DND-41 (cell line): ENCODE measurements at regions not wholly inside any gene's neighbourhood (a gene's known extent, or its start where the extent isn't known, plus 50 kb on each side); places are given as distances from the start of the nearest gene placed in this dataset.
"Not testable (repeated sequence)": the region's sequence is repeated elsewhere in the genome, so short reads cannot be mapped to it uniquely, and the experiment has no call there.

ENCODE experiments used
- ATAC-seq: fragments of 200-7000 bp; cut with Tn5 transposase; 3 replicates; pipeline ENCODE4 v1.9.1; 2021; ENCODE audit warnings: low read depth; ENCODE audit not compliant: insufficient read depth
- DNase-seq: peaks from one replicate; pipeline ENCODE4 v3.0.0-alpha.2; 2020
- H2AFZ ChIP-seq: 2 replicates; pipeline ENCODE4 v1.6.0; 2012; ENCODE audit warnings: low read depth, low read length
- H3K27ac ChIP-seq: 2 replicates; pipeline ENCODE4 v1.5.1; 2012; ENCODE audit warnings: low read length, inconsistent platforms
- H3K27me3 ChIP-seq: fragments of 200-600 bp; sonication (generic); 2 replicates; pipeline ENCODE4 v1.6.0; 2012; ENCODE audit warnings: low read length, mild to moderate bottlenecking, inconsistent platforms; ENCODE audit not compliant: insufficient read depth, poor library complexity
- H3K36me3 ChIP-seq: 2 replicates; pipeline ENCODE4 v1.5.1; 2012; ENCODE audit warnings: low read length, inconsistent platforms; ENCODE audit not compliant: insufficient read depth
- H3K4me1 ChIP-seq: 2 replicates; pipeline ENCODE4 v1.5.1; 2012; ENCODE audit warnings: mild to moderate bottlenecking, low read length; ENCODE audit not compliant: insufficient read depth
- H3K4me2 ChIP-seq: 2 replicates; pipeline ENCODE4 v1.6.0; 2012; ENCODE audit warnings: mild to moderate bottlenecking, moderate library complexity, low read length, inconsistent platforms; ENCODE audit not compliant: insufficient read depth
- H3K4me3 ChIP-seq, 2 experiments: fragments of 200-600 bp in 1 of 2; shearing (Covaris generic) in 1 of 2; 2 replicates each; pipeline ENCODE4 v1.5.1; 2012 to 2016; ENCODE audit warnings: inconsistent platforms in 2 of 2, low read length in 2 of 2, mild to moderate bottlenecking in 2 of 2, low read depth in 1 of 2, moderate library complexity in 1 of 2
- H3K79me2 ChIP-seq: 2 replicates; pipeline ENCODE4 v1.6.0; 2012; ENCODE audit warnings: low read length, inconsistent platforms; ENCODE audit not compliant: insufficient read depth
- H3K9ac ChIP-seq: 2 replicates; pipeline ENCODE4 v1.6.0; 2012; ENCODE audit warnings: low read depth, mild to moderate bottlenecking, inconsistent platforms, low read length, moderate library complexity
- H3K9me3 ChIP-seq: 2 replicates; pipeline ENCODE4 v1.5.1; 2012; ENCODE audit warnings: low read length, moderate library complexity, mild to moderate bottlenecking, inconsistent platforms; ENCODE audit not compliant: insufficient read depth, severe bottlenecking
- H4K20me1 ChIP-seq: 2 replicates; pipeline ENCODE4 v1.6.0; 2012; ENCODE audit warnings: low read length; ENCODE audit not compliant: insufficient read depth
- EZH2 ChIP-seq: IDR thresholded peaks from 3 replicates; pipeline ENCODE4 v1.6.1; 2012; ENCODE audit warnings: borderline replicate concordance, low read depth, mild to moderate bottlenecking, moderate library complexity, low read length, inconsistent platforms; ENCODE audit not compliant: severe bottlenecking
- TF ChIP-seq, protein P1 (sequence below): IDR thresholded peaks from 2 replicates; pipeline ENCODE4 v1.5.1; 2012; ENCODE audit warnings: borderline replicate concordance, low read length, moderate library complexity, mild to moderate bottlenecking; ENCODE audit not compliant: poor library complexity, severe bottlenecking; ENCODE audit errors: extremely low read depth

GRCh38 chr3:144487011-144487410 is 515.4 kb downstream of the DIPK2A start:
- H3K4me2 ChIP-seq, result no peak overlapping the region
- H3K4me1 ChIP-seq, result no peaks in the 10 kb centered on the region
- no peaks in the 10 kb centered on the region for H4K20me1 ChIP-seq
- no peak for ATAC-seq
- no peak overlapping the region for H3K9ac ChIP-seq
- H3K79me2 ChIP-seq, result no peaks in the 10 kb centered on the region
- no peak overlapping the region for H3K4me3 ChIP-seq
- no peaks in the 10 kb centered on the region for H3K9me3 ChIP-seq
- H3K27me3 ChIP-seq, result no peaks in the 10 kb centered on the region
- no peak for TF ChIP-seq EZH2
- TF ChIP-seq, protein P1, sequence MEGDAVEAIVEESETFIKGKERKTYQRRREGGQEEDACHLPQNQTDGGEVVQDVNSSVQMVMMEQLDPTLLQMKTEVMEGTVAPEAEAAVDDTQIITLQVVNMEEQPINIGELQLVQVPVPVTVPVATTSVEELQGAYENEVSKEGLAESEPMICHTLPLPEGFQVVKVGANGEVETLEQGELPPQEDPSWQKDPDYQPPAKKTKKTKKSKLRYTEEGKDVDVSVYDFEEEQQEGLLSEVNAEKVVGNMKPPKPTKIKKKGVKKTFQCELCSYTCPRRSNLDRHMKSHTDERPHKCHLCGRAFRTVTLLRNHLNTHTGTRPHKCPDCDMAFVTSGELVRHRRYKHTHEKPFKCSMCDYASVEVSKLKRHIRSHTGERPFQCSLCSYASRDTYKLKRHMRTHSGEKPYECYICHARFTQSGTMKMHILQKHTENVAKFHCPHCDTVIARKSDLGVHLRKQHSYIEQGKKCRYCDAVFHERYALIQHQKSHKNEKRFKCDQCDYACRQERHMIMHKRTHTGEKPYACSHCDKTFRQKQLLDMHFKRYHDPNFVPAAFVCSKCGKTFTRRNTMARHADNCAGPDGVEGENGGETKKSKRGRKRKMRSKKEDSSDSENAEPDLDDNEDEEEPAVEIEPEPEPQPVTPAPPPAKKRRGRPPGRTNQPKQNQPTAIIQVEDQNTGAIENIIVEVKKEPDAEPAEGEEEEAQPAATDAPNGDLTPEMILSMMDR, result no peak
- H3K27ac ChIP-seq, result no peak overlapping the region
- no peak overlapping the region for H2AFZ ChIP-seq
- H3K36me3 ChIP-seq, result no peaks in the 10 kb centered on the region
- no peak for DNase-seq

- TF ChIP-seq EZH2, result no peak
- TF ChIP-seq, protein P1, result no peak
Observed at GRCh38 chr3:144488927-144489326, 517.3 kb downstream of the DIPK2A start.

GRCh38 chr3:144491333-144491732 is 519.7 kb downstream of the DIPK2A start:
- DNase-seq (no peak), ATAC-seq (peak; percentile 37; the same call in 2 of the 3 replicates)
- H3K4me1 ChIP-seq, result no peaks in the 10 kb centered on the region
- H3K27ac ChIP-seq, result no peak overlapping the region
- H3K9ac ChIP-seq, result no peak overlapping the region
- H2AFZ ChIP-seq, result no peak overlapping the region
- no peaks in the 10 kb centered on the region for H3K9me3 ChIP-seq
- TF ChIP-seq, protein P1, result no peak
- TF ChIP-seq EZH2, result no peak
- no peaks in the 10 kb centered on the region for H3K36me3 ChIP-seq
- no peak overlapping the region for H3K4me2 ChIP-seq
- no peaks in the 10 kb centered on the region for H3K79me2 ChIP-seq
- H3K27me3 ChIP-seq, result no peaks in the 10 kb centered on the region
- H4K20me1 ChIP-seq, result no peaks in the 10 kb centered on the region
- no peak overlapping the region for H3K4me3 ChIP-seq

More at GRCh38 chr3:144488927-144489326, 517.3 kb downstream of the DIPK2A start:
- no peak overlapping the region for H3K4me2 ChIP-seq
- DNase-seq (no peak), ATAC-seq (no peak)
- H3K27ac ChIP-seq, result no peak overlapping the region
- no peaks in the 10 kb centered on the region for H3K27me3 ChIP-seq
- no peaks in the 10 kb centered on the region for H3K36me3 ChIP-seq
- H3K9ac ChIP-seq, result no peak overlapping the region
- H3K4me1 ChIP-seq, result no peaks in the 10 kb centered on the region
- H4K20me1 ChIP-seq, result no peaks in the 10 kb centered on the region
- H2AFZ ChIP-seq, result no peak overlapping the region
- no peaks in the 10 kb centered on the region for H3K9me3 ChIP-seq
- no peaks in the 10 kb centered on the region for H3K79me2 ChIP-seq
- H3K4me3 ChIP-seq, result no peak overlapping the region

DNA sequence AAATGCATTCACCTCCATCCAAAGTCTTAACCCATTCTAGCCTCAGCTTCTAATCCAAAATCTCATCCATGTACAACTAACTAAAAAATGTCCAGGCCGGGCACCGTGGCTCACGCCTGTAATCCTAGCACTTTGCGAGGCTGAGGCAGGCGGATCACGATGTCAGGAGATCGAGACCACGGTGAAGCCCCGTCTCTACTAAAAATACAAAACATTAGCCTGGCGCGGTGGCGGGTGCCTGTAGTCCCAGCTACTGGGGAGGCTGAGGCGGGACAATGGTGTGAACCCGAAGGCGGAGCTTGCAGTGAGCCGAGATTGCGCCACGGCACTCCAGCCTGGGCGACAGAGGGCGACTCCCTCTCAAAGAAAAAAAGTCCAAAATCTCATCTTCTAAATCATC is 523.0 kb downstream of the DIPK2A start:
- H3K79me2 ChIP-seq, H3K36me3 ChIP-seq, H3K9me3 ChIP-seq, H3K4me3 ChIP-seq, ATAC-seq, DNase-seq, H3K4me1 ChIP-seq, H4K20me1 ChIP-seq, H3K4me2 ChIP-seq, H3K27me3 ChIP-seq, H3K27ac ChIP-seq, H3K9ac ChIP-seq, H2AFZ ChIP-seq: not testable (repeated sequence)
